ENCODE measurements at regions not wholly inside any gene's neighbourhood (a gene's known extent, or its start where the extent isn't known, plus 50 kb on each side); places are given as distances from the start of the nearest gene placed in this dataset.
A peak's percentile ranks its signal among the peaks of the same experiment; 100 is the strongest.

DNA sequence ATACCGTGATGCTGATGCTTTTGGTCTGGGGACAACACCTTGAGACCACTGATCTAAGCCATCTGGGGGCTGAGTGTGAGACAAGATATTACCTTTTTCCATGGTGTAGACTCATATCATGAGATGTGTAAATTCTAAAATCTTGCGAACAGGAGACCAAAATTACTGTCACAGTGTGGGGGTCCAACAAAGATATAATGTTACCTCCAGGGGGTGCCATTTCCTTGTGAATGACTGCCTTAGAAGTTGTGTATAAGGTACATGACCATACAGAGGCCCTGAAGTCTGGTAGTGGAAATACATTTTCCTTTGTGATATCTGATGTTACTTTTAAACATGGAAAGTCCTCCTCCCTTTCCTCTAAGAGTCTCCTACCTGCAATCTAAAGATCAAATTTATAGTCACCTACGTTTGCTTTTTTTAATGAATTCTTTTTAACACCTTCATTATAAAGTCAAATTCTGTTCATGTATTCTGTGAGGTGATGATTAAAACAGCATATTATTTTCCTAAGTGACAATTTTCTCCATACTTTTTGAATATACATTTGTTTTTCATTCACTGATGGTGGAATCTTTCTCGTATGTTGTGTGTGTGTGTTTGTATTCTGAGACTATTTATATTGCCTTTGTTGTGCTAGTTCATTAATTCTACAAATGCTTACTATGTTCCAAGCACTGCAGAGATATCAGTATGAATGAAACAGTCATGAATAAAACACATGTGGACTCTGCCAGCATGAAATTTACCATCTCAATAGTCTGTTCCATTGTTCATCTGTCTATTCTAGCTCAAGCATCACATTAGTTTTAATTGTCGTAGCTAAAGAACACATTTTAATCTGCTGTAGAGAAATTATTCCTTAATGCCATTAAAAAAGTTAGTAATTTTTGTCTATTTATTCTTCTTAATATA is 113.7 kb downstream of the RFC3 start:
- TF ChIP-seq POLR2A (IDR thresholded peaks at IDR 0.05) (no peak), CTCF (IDR thresholded peaks at IDR 0.05) (peak in 5 of 6 experiments; percentile 34 to 65 (median 44))

All from esophagus squamous epithelium (tissue), 4 donors.